Neural cell (in vitro differentiated cells): ENCODE measurements at regions not wholly inside any gene's neighbourhood (a gene's known extent, or its start where the extent isn't known, plus 50 kb on each side); places are given as distances from the start of the nearest gene placed in this dataset.

Experiments used
- RAD21 ChIP-seq: fragments of 450-650 bp; conservative IDR thresholded peaks from 2 replicates; pipeline ENCODE4 v1.6.1; 2014; ENCODE audit warnings: antibody characterized with exemption, mild to moderate bottlenecking, moderate library complexity
- TF ChIP-seq, protein P1 (sequence below): fragments of 450-650 bp; IDR thresholded peaks from 2 replicates; pipeline ENCODE4 v1.5.1; 2014; ENCODE audit warnings: antibody characterized with exemption, mild to moderate bottlenecking, moderate library complexity; ENCODE audit not compliant: poor library complexity, severe bottlenecking

DNA sequence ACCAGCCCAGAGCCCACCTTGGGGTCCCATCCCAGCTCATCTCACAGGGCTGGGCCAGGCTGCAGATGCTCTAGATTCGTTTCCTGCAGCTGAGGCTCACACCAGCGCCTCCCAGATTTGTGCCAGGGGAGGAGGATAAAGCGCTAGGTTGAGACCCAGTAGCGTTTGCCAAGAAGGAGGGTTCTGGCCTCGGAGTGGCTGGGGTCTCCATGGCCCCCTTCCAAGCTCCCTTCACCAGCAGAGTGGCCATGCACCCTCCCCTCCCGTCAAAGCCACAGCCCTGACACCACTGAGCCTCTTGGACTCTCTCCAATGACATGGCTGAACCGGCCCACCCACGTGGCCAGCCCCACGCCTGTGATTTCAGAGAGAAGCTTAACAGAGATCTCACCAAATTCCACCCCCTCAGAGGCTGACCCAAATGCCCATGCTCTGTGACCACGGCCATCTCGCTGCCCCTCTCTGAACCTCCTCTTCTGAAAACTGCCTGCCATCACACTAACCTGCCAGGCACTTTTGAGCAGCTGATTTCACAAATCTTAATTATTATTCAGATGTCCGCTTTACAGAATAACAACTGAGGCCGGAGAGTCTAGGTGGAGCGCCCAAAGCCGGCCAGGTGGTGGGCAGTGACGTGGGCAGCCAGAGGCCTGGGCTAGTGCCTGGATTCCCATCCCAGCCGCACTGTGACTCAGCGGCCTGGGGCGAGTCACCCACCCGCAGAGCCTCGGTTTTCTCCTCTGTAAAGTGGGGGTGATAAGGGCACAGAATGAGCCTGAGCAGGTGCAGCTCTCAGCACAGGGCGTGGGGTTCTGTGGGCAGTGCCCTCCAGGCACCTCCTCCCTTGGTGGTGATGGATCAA is 155.7 kb downstream of the C9orf50 start:
- TF ChIP-seq, protein P1, sequence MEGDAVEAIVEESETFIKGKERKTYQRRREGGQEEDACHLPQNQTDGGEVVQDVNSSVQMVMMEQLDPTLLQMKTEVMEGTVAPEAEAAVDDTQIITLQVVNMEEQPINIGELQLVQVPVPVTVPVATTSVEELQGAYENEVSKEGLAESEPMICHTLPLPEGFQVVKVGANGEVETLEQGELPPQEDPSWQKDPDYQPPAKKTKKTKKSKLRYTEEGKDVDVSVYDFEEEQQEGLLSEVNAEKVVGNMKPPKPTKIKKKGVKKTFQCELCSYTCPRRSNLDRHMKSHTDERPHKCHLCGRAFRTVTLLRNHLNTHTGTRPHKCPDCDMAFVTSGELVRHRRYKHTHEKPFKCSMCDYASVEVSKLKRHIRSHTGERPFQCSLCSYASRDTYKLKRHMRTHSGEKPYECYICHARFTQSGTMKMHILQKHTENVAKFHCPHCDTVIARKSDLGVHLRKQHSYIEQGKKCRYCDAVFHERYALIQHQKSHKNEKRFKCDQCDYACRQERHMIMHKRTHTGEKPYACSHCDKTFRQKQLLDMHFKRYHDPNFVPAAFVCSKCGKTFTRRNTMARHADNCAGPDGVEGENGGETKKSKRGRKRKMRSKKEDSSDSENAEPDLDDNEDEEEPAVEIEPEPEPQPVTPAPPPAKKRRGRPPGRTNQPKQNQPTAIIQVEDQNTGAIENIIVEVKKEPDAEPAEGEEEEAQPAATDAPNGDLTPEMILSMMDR, result no peak
- TF ChIP-seq RAD21, result no peak
